ENCODE measurements at regions not wholly inside any gene's neighbourhood (a gene's known extent, or its start where the extent isn't known, plus 50 kb on each side); places are given as distances from the start of the nearest gene placed in this dataset.

DNA sequence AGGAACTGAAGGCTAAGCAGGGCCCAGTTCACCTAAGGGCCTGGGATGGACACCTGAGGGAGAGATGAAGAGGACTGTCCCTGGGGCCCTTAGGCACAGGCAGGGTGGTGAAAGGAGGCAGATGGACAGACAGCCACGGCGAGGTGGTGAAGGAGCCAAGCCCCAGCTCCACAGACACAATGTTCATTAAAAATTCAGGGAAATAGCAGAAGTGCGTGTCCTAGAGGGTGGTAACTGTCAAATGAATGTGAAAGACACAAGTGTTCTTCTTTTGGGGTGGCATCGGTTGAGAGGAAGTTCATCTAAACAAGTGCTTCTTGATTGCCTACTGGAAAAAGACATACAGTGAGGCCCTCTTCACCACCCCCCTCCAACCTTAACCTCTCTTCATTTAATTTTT, 76.2 kb upstream of the SIX2 start:
- DNase-seq (ENCODE audit: low read depth in 1 of 2, low spot score in 1 of 2): peak in 1 of 2 experiments; percentile 10
- TF ChIP-seq, protein P1, sequence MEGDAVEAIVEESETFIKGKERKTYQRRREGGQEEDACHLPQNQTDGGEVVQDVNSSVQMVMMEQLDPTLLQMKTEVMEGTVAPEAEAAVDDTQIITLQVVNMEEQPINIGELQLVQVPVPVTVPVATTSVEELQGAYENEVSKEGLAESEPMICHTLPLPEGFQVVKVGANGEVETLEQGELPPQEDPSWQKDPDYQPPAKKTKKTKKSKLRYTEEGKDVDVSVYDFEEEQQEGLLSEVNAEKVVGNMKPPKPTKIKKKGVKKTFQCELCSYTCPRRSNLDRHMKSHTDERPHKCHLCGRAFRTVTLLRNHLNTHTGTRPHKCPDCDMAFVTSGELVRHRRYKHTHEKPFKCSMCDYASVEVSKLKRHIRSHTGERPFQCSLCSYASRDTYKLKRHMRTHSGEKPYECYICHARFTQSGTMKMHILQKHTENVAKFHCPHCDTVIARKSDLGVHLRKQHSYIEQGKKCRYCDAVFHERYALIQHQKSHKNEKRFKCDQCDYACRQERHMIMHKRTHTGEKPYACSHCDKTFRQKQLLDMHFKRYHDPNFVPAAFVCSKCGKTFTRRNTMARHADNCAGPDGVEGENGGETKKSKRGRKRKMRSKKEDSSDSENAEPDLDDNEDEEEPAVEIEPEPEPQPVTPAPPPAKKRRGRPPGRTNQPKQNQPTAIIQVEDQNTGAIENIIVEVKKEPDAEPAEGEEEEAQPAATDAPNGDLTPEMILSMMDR (IDR thresholded peaks at IDR 0.05; ENCODE audit: insufficient read depth, low read length): no peak
- TF ChIP-seq SPI1 (IDR thresholded peaks at IDR 0.05; ENCODE audit: borderline replicate concordance, low read depth): peak; percentile 66; the same call in 1 of the 2 replicates
- TF ChIP-seq, protein P2, sequence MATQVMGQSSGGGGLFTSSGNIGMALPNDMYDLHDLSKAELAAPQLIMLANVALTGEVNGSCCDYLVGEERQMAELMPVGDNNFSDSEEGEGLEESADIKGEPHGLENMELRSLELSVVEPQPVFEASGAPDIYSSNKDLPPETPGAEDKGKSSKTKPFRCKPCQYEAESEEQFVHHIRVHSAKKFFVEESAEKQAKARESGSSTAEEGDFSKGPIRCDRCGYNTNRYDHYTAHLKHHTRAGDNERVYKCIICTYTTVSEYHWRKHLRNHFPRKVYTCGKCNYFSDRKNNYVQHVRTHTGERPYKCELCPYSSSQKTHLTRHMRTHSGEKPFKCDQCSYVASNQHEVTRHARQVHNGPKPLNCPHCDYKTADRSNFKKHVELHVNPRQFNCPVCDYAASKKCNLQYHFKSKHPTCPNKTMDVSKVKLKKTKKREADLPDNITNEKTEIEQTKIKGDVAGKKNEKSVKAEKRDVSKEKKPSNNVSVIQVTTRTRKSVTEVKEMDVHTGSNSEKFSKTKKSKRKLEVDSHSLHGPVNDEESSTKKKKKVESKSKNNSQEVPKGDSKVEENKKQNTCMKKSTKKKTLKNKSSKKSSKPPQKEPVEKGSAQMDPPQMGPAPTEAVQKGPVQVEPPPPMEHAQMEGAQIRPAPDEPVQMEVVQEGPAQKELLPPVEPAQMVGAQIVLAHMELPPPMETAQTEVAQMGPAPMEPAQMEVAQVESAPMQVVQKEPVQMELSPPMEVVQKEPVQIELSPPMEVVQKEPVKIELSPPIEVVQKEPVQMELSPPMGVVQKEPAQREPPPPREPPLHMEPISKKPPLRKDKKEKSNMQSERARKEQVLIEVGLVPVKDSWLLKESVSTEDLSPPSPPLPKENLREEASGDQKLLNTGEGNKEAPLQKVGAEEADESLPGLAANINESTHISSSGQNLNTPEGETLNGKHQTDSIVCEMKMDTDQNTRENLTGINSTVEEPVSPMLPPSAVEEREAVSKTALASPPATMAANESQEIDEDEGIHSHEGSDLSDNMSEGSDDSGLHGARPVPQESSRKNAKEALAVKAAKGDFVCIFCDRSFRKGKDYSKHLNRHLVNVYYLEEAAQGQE (IDR thresholded peaks at IDR 0.05; ENCODE audit: insufficient replicate concordance, low read depth): no peak
- Histone ChIP-seq H3K27ac (replicated peaks) (no peak overlapping the region), H3K27me3 (ENCODE audit: insufficient read depth, poor library complexity, severe bottlenecking) (no peaks in the 10 kb centered on the region), H3K4me3 (replicated peaks; ENCODE audit: insufficient read depth, low read length) (no peak overlapping the region)

DNA sequence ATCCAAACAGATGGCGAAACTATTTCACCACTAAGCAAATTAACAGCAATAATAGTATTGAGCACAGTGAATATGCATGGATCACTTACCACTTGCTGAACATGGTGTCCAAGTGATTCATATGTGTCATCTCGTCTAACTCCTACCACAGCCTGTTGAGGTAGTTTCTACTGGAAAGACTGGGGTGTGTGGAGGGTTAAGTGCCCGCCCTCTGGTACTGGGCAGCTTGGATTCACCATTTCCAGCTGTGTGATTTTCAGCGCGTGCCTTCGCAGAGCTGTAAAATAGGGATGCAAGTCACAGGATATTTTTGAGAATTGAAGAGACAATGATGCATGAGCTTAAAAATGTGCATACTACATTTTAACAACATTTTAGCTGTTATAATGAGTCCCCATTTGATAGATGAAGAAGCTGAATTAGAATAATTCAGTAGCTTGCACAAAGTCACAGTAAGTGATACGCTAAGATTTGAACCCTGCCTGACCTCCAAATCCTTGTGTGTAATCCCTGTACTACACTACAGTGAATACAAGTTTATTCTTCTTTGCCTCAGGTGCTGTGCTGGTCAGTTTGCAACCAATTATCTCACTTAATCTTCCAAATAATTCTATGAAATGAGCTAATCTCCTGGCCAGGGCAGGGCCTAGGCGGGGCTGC, 75.2 kb upstream of the SIX2 start:
- no peak for DNase-seq (ENCODE audit: low read depth in 1 of 2, low spot score in 1 of 2)
- H3K27me3 ChIP-seq (ENCODE audit: insufficient read depth, poor library complexity, severe bottlenecking): no peaks in the 10 kb centered on the region
- TF ChIP-seq SPI1 (IDR thresholded peaks at IDR 0.05; ENCODE audit: borderline replicate concordance, low read depth): no peak
- no peak for TF ChIP-seq GABPA (IDR thresholded peaks at IDR 0.05; ENCODE audit: low read depth)
- no peak for TF ChIP-seq POLR2AphosphoS5 (IDR thresholded peaks at IDR 0.05; ENCODE audit: low read depth)
- TF ChIP-seq, protein P2 (IDR thresholded peaks at IDR 0.05; ENCODE audit: insufficient replicate concordance, low read depth): no peak
- TF ChIP-seq, protein P1 (IDR thresholded peaks at IDR 0.05; ENCODE audit: insufficient read depth, low read length): no peak
- H3K4me3 ChIP-seq (replicated peaks; ENCODE audit: insufficient read depth, low read length): no peak overlapping the region
- H3K27ac ChIP-seq (replicated peaks): no peak overlapping the region

DNA sequence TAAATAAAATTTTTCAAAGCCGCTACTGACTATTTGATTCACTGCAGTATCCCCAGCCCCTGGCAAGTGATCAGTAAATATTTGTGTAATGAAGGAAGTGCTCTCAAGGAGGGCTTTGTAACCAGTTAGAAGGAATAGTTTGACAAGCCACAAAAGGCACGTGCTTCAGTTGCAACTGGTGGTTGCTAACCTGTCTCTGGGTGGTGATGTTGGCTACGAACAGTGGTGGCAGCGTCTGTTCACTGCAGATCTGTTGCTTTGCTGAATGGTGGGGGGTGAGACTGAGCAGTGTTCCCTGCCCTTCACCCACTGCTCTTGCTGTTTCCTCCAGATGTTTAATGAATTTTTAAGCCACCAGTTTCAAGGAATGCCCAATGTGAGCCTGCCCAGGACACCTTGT, 73.9 kb upstream of the SIX2 start:
- Histone ChIP-seq H3K27ac (replicated peaks) (no peak overlapping the region), H3K27me3 (ENCODE audit: insufficient read depth, poor library complexity, severe bottlenecking) (no peaks in the 10 kb centered on the region), H3K4me3 (replicated peaks; ENCODE audit: insufficient read depth, low read length) (no peak overlapping the region)
- DNase-seq (ENCODE audit: low read depth in 1 of 2, low spot score in 1 of 2): peak in 1 of 2 experiments; percentile 4
- TF ChIP-seq SPI1 (IDR thresholded peaks at IDR 0.05; ENCODE audit: borderline replicate concordance, low read depth) (no peak), GABPA (IDR thresholded peaks at IDR 0.05; ENCODE audit: low read depth) (no peak), POLR2AphosphoS5 (IDR thresholded peaks at IDR 0.05; ENCODE audit: low read depth) (no peak)
- TF ChIP-seq, protein P2 (IDR thresholded peaks at IDR 0.05; ENCODE audit: insufficient replicate concordance, low read depth): no peak
- TF ChIP-seq, protein P1 (IDR thresholded peaks at IDR 0.05; ENCODE audit: insufficient read depth, low read length): no peak
